AG09309 (cell line): ENCODE measurements at regions not wholly inside any gene's neighbourhood (a gene's known extent, or its start where the extent isn't known, plus 50 kb on each side); places are given as distances from the start of the nearest gene placed in this dataset.

Source experiments
- DNase-seq: peaks from one replicate; pipeline ENCODE4 v3.0.0-alpha.2; 2010; ENCODE audit warnings: low read depth
- H3K4me3 ChIP-seq: 2 replicates; pipeline ENCODE4 v1.5.1; 2011; ENCODE audit warnings: mild to moderate bottlenecking, low read depth, low read length, moderate library complexity; ENCODE audit not compliant: control insufficient read depth
- TF ChIP-seq, protein P1 (sequence below): IDR thresholded peaks from 2 replicates; pipeline ENCODE4 v1.5.1; 2011; ENCODE audit warnings: mild to moderate bottlenecking, low read depth, low read length, inconsistent platforms; ENCODE audit not compliant: insufficient read depth, control insufficient read depth; ENCODE audit errors: missing control alignments

DNA sequence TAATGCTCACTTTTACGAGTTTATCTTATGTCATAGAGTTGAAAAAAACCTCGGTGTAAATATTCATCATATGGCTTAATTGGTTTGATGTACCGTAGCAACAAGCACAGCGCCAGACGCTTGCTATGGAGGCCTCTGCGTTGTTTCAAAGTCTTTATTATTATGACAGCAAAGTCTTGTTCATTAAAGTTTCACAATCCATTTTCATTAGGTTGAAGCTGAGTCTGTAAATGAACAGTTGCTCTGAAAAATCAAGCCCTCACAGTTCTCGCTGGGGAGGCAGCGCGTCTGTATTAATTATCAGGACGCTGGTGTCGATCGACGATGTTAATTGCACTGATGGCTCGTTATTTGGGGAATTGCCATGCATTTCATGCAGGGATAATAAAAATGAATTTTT is 185.6 kb downstream of the INSC start:
- no peak overlapping the region for H3K4me3 ChIP-seq
- TF ChIP-seq, protein P1, sequence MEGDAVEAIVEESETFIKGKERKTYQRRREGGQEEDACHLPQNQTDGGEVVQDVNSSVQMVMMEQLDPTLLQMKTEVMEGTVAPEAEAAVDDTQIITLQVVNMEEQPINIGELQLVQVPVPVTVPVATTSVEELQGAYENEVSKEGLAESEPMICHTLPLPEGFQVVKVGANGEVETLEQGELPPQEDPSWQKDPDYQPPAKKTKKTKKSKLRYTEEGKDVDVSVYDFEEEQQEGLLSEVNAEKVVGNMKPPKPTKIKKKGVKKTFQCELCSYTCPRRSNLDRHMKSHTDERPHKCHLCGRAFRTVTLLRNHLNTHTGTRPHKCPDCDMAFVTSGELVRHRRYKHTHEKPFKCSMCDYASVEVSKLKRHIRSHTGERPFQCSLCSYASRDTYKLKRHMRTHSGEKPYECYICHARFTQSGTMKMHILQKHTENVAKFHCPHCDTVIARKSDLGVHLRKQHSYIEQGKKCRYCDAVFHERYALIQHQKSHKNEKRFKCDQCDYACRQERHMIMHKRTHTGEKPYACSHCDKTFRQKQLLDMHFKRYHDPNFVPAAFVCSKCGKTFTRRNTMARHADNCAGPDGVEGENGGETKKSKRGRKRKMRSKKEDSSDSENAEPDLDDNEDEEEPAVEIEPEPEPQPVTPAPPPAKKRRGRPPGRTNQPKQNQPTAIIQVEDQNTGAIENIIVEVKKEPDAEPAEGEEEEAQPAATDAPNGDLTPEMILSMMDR = no peak
- DNase-seq = no peak

DNA sequence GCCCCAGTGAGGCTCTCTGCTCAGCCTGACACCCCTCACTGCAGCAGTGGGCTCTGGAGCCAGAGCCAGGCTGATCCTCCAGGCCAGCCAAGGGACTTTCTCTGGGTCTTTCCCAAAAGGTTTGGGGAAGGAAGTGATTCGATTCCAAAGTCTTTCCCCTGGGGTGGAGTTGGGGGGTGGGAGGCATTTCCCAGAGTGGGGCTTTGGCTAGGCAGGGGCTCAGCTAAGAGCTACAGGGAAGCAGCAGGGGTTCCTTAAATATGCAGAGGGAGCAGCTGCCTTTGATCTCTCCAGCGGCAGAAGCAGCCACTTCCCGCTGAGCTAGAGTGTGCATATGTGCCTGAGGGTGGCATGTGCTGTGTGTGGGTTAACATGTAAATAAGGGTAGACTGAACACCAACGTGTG is 192.9 kb downstream of the INSC start:
- no peak overlapping the region for H3K4me3 ChIP-seq
- DNase-seq = no peak
- TF ChIP-seq, protein P1 = no peak

DNA sequence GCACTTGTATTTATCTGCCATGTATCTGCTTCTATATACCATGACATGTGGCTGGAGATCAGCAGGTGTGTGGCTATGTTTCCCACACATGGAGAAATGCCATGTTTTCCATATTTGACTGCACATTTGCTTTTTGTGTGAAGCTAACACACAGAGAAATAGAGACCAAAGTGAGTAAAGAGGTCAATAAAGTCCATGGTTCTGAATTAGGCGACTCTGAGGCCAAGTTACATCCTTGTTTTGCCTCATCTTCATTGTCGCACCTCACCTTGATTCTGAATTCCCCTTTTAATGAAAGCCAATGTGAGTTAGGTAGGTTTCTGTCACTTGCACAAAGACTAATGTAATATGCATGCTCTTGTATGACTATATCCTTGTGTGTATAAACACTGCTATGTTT is 194.1 kb downstream of the INSC start:
- TF ChIP-seq, protein P1 = no peak
- no peak overlapping the region for H3K4me3 ChIP-seq
- DNase-seq = no peak

DNA sequence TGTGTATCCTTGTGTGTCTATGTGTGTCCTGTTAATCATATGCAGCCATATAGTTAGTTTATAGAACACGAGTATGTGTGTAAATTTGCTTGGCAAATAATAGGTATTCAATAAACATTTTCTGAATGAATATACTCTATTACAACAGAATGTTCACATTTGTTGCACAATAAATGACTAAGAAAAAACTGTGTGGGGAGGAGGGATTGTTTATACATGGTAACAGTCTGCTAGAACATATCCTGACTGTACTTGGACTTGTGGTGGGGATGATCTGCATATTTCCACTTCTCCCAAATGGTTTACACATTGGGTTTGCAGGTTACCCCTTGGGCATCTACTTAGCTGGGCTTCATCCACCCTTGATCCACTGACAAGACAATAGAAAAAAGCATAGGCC is 194.6 kb downstream of the INSC start:
- no peak for DNase-seq
- no peak overlapping the region for H3K4me3 ChIP-seq
- TF ChIP-seq, protein P1 = no peak

DNA sequence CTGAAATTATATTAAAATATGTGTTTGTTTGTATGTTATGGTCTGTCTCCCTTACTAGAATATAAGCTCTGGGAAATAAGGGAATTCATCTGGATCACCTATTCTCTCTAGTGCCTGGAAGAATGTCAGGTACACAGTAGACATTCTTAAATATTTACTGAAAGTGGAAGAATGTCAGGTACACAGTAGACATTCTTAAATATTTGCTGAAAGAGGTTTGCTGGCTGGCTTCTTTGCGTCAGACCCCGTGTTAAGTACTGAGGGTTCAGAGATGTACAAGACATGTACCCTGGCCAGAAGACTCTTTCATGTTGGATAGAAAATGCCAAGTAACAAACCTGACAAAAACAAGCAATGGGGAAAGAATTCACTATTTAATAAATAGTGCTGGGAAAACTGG is 199.1 kb downstream of the INSC start:
- H3K4me3 ChIP-seq = no peak overlapping the region
- TF ChIP-seq, protein P1 = no peak
- no peak for DNase-seq

DNA sequence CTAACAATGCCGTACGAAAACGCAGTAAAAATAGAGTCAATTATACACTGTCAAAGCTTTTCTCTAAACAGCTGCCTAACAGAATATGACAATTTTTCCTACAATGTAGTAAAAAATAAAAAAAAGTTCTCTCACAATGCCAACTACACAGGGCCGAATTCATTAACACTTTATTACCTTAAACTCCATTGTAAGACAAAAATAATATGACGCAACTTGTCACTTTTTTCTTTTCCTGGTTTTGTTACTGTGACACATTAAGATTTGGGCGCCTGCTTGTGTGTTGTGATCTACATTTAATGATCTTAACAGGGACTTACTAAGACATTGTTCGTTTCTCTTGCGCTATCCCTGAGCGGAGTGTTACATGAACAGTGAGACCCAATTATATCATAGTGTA is 204.1 kb downstream of the INSC start:
- TF ChIP-seq, protein P1 = no peak
- no peak for DNase-seq
- no peak overlapping the region for H3K4me3 ChIP-seq

DNA sequence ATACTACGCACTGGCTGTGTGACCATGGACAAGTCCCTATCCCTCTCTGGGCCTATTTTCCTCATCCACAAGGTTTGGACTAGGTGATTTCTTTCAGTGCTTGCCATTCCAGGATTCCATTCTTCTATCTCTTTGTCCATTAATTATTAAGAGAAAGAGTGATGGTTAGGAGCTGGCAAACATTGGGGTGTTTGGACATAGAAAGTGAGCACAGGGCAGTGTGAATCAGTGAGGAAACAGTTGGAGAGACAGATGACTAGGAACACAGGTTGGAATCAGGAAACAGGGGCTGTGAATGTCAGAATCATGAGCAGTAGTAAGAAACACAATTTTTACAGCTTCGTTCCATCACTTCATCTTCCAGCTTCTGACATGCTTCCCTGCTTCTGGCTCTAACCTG is 211.8 kb downstream of the INSC start:
- H3K4me3 ChIP-seq = no peak overlapping the region
- TF ChIP-seq, protein P1 = no peak
- no peak for DNase-seq
